ENCODE measurements at regions not wholly inside any gene's neighbourhood (a gene's known extent, or its start where the extent isn't known, plus 50 kb on each side); places are given as distances from the start of the nearest gene placed in this dataset.

- Histone ChIP-seq H3K9me3 (replicated peaks) (no peaks in the 10 kb centered on the region), H3K27me3 (replicated peaks) (no peaks in the 10 kb centered on the region), H3K4me1 (replicated peaks) (0 out of 2 replicates have a peak, but pooled peaks cover 5% of the 10 kb centered on the region), H3K27ac (no peak overlapping the region), H3K36me3 (no peaks in the 10 kb centered on the region), H3K4me3 (no peak overlapping the region)
- no peak for DNase-seq (ENCODE audit: low read depth in 1 of 2, low spot score in 2 of 2)
These were observed 285.7 kb upstream of the ADRA1B start for GRCh38 chr5:159630545-159630944.

- Histone ChIP-seq H3K36me3 (no peaks in the 10 kb centered on the region), H3K4me3 (no peak overlapping the region), H3K27ac (no peak overlapping the region), H3K9me3 (replicated peaks) (no peaks in the 10 kb centered on the region), H3K27me3 (replicated peaks) (no peaks in the 10 kb centered on the region), H3K4me1 (replicated peaks) (0 out of 2 replicates have a peak, but pooled peaks cover 5% of the 10 kb centered on the region)
- no peak for DNase-seq (ENCODE audit: low read depth in 1 of 2, low spot score in 2 of 2)
These were observed 285.3 kb upstream of the ADRA1B start for GRCh38 chr5:159631001-159631400.

- H3K4me1 ChIP-seq (replicated peaks): 0 out of 2 replicates have a peak, but pooled peaks cover 5% of the 10 kb centered on the region
- no peak overlapping the region for H3K27ac ChIP-seq
- H3K4me3 ChIP-seq: no peak overlapping the region
- H3K36me3 ChIP-seq: no peaks in the 10 kb centered on the region
- no peaks in the 10 kb centered on the region for H3K27me3 ChIP-seq (replicated peaks)
- DNase-seq (ENCODE audit: low read depth in 1 of 2, low spot score in 2 of 2): no peak
- H3K9me3 ChIP-seq (replicated peaks): no peaks in the 10 kb centered on the region
These were observed 283.4 kb upstream of the ADRA1B start for GRCh38 chr5:159632866-159633265.

GRCh38 chr5:159638481-159638880, 277.8 kb upstream of the ADRA1B start:
- Histone ChIP-seq H3K4me3 (no peak overlapping the region), H3K36me3 (no peaks in the 10 kb centered on the region), H3K27me3 (replicated peaks) (no peaks in the 10 kb centered on the region), H3K27ac (no peak overlapping the region), H3K4me1 (replicated peaks) (no peaks in the 10 kb centered on the region), H3K9me3 (replicated peaks) (no peaks in the 10 kb centered on the region)
- DNase-seq (ENCODE audit: low read depth in 1 of 2, low spot score in 2 of 2): no peak

- H3K36me3 ChIP-seq: no peaks in the 10 kb centered on the region
- H3K4me1 ChIP-seq (replicated peaks): no peaks in the 10 kb centered on the region
- H3K4me3 ChIP-seq: no peak overlapping the region
- no peaks in the 10 kb centered on the region for H3K9me3 ChIP-seq (replicated peaks)
- DNase-seq (ENCODE audit: low read depth in 1 of 2, low spot score in 2 of 2): no peak
- H3K27ac ChIP-seq: no peak overlapping the region
- H3K27me3 ChIP-seq (replicated peaks): no peaks in the 10 kb centered on the region
These were observed 277.2 kb upstream of the ADRA1B start for GRCh38 chr5:159638954-159639559.

GRCh38 chr5:159639590-159639989, 276.7 kb upstream of the ADRA1B start:
- no peak overlapping the region for H3K27ac ChIP-seq
- no peak for DNase-seq (ENCODE audit: low read depth in 1 of 2, low spot score in 2 of 2)

GRCh38 chr5:159640446-159640845, 275.8 kb upstream of the ADRA1B start:
- no peaks in the 10 kb centered on the region for H3K4me1 ChIP-seq (replicated peaks)
- H3K9me3 ChIP-seq (replicated peaks): no peaks in the 10 kb centered on the region
- no peak for DNase-seq (ENCODE audit: low read depth in 1 of 2, low spot score in 2 of 2)
- H3K36me3 ChIP-seq: no peaks in the 10 kb centered on the region
- no peak overlapping the region for H3K27ac ChIP-seq
- H3K4me3 ChIP-seq: no peak overlapping the region
- no peaks in the 10 kb centered on the region for H3K27me3 ChIP-seq (replicated peaks)

More at GRCh38 chr5:159639590-159639989, 276.7 kb upstream of the ADRA1B start:
- Histone ChIP-seq H3K9me3 (replicated peaks) (no peaks in the 10 kb centered on the region), H3K36me3 (no peaks in the 10 kb centered on the region), H3K27me3 (replicated peaks) (no peaks in the 10 kb centered on the region), H3K4me3 (no peak overlapping the region), H3K4me1 (replicated peaks) (no peaks in the 10 kb centered on the region)

GRCh38 chr5:159640921-159641320, 275.4 kb upstream of the ADRA1B start:
- DNase-seq (ENCODE audit: low read depth in 1 of 2, low spot score in 2 of 2): no peak
- Histone ChIP-seq H3K27ac (no peak overlapping the region), H3K27me3 (replicated peaks) (no peaks in the 10 kb centered on the region), H3K36me3 (no peaks in the 10 kb centered on the region), H3K4me3 (no peak overlapping the region), H3K9me3 (replicated peaks) (no peaks in the 10 kb centered on the region), H3K4me1 (replicated peaks) (no peaks in the 10 kb centered on the region)

GRCh38 chr5:159641371-159642039, 274.8 kb upstream of the ADRA1B start:
- no peak for DNase-seq (ENCODE audit: low read depth in 1 of 2, low spot score in 2 of 2)
- Histone ChIP-seq H3K4me1 (replicated peaks) (no peaks in the 10 kb centered on the region), H3K27ac (no peak overlapping the region), H3K36me3 (no peaks in the 10 kb centered on the region), H3K4me3 (no peak overlapping the region), H3K9me3 (replicated peaks) (no peaks in the 10 kb centered on the region), H3K27me3 (replicated peaks) (no peaks in the 10 kb centered on the region)

GRCh38 chr5:159642379-159642778, 273.9 kb upstream of the ADRA1B start:
- no peak for DNase-seq (ENCODE audit: low read depth in 1 of 2, low spot score in 2 of 2)
- H3K4me1 ChIP-seq (replicated peaks): no peaks in the 10 kb centered on the region
- no peaks in the 10 kb centered on the region for H3K36me3 ChIP-seq
- H3K9me3 ChIP-seq (replicated peaks): no peaks in the 10 kb centered on the region
- no peak overlapping the region for H3K4me3 ChIP-seq
- no peak overlapping the region for H3K27ac ChIP-seq
- H3K27me3 ChIP-seq (replicated peaks): no peaks in the 10 kb centered on the region

GRCh38 chr5:159644053-159644452, 272.2 kb upstream of the ADRA1B start:
- H3K36me3 ChIP-seq: no peaks in the 10 kb centered on the region
- no peak overlapping the region for H3K27ac ChIP-seq
- H3K4me1 ChIP-seq (replicated peaks): no peaks in the 10 kb centered on the region
- H3K9me3 ChIP-seq (replicated peaks): no peaks in the 10 kb centered on the region
- no peaks in the 10 kb centered on the region for H3K27me3 ChIP-seq (replicated peaks)
- no peak for DNase-seq (ENCODE audit: low read depth in 1 of 2, low spot score in 2 of 2)
- H3K4me3 ChIP-seq: no peak overlapping the region

GRCh38 chr5:159645179-159645846, 271.0 kb upstream of the ADRA1B start:
- no peak for DNase-seq (ENCODE audit: low read depth in 1 of 2, low spot score in 2 of 2)
- no peaks in the 10 kb centered on the region for H3K27me3 ChIP-seq (replicated peaks)
- H3K36me3 ChIP-seq: no peaks in the 10 kb centered on the region
- H3K9me3 ChIP-seq (replicated peaks): no peaks in the 10 kb centered on the region
- no peaks in the 10 kb centered on the region for H3K4me1 ChIP-seq (replicated peaks)
- H3K4me3 ChIP-seq: no peak overlapping the region
- H3K27ac ChIP-seq: no peak overlapping the region

- Histone ChIP-seq H3K4me1 (replicated peaks) (no peaks in the 10 kb centered on the region), H3K27me3 (replicated peaks) (no peaks in the 10 kb centered on the region), H3K36me3 (no peaks in the 10 kb centered on the region), H3K27ac (no peak overlapping the region), H3K4me3 (no peak overlapping the region), H3K9me3 (replicated peaks) (no peaks in the 10 kb centered on the region)
- no peak for DNase-seq (ENCODE audit: low read depth in 1 of 2, low spot score in 2 of 2)
These were observed 265.5 kb upstream of the ADRA1B start for GRCh38 chr5:159650803-159651202.

GRCh38 chr5:159655757-159656409, 260.4 kb upstream of the ADRA1B start:
- no peaks in the 10 kb centered on the region for H3K36me3 ChIP-seq
- no peak for DNase-seq (ENCODE audit: low read depth in 1 of 2, low spot score in 2 of 2)
- no peaks in the 10 kb centered on the region for H3K27me3 ChIP-seq (replicated peaks)
- no peaks in the 10 kb centered on the region for H3K9me3 ChIP-seq (replicated peaks)
- H3K27ac ChIP-seq: no peak overlapping the region
- H3K4me1 ChIP-seq (replicated peaks): no peaks in the 10 kb centered on the region; the same call in 1 of the 2 replicates
- no peak overlapping the region for H3K4me3 ChIP-seq

Data from SJSA1 (cell line).